Lower leg skin (tissue), 3 donors: ENCODE measurements at regions not wholly inside any gene's neighbourhood (a gene's known extent, or its start where the extent isn't known, plus 50 kb on each side); places are given as distances from the start of the nearest gene placed in this dataset.

Experiments used
- POLR2A ChIP-seq, 2 donors: fragments of 450-650 bp; IDR thresholded peaks; one replicate each; pipeline ENCODE4 v1.6.1; 2016 to 2017; ENCODE audit warnings: antibody characterized with exemption in 2 of 2, mild to moderate bottlenecking in 1 of 2, moderate library complexity in 1 of 2
- TF ChIP-seq, protein P1 (sequence below), 3 donors: fragments of 450-650 bp; IDR thresholded peaks; one replicate each; pipeline ENCODE4 v1.5.1; 2016; ENCODE audit warnings: antibody characterized with exemption in 3 of 3, mild to moderate bottlenecking in 3 of 3, moderate library complexity in 2 of 3

DNA sequence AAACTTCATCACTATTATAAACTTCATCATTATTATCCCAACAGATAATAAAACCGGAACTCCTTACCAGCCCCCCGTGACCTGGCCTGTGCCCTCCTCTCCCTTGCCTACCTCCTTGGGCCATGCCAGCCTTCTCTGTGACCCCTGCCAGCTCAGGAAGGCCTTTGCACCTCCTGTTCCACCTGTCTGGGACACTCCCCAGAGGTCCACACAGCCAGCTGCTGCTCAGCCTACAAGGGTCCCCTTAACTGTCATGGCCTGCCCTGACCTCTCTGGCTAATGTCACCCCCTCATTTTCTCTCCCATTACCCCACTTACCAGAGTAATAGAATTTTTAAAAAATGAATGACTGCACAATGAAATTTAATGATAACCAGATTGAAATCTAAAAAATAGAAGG is 121.0 kb downstream of the NCOR2 start:
- no peak for TF ChIP-seq POLR2A (IDR thresholded peaks at IDR 0.05)
- TF ChIP-seq, protein P1, sequence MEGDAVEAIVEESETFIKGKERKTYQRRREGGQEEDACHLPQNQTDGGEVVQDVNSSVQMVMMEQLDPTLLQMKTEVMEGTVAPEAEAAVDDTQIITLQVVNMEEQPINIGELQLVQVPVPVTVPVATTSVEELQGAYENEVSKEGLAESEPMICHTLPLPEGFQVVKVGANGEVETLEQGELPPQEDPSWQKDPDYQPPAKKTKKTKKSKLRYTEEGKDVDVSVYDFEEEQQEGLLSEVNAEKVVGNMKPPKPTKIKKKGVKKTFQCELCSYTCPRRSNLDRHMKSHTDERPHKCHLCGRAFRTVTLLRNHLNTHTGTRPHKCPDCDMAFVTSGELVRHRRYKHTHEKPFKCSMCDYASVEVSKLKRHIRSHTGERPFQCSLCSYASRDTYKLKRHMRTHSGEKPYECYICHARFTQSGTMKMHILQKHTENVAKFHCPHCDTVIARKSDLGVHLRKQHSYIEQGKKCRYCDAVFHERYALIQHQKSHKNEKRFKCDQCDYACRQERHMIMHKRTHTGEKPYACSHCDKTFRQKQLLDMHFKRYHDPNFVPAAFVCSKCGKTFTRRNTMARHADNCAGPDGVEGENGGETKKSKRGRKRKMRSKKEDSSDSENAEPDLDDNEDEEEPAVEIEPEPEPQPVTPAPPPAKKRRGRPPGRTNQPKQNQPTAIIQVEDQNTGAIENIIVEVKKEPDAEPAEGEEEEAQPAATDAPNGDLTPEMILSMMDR (IDR thresholded peaks at IDR 0.05) = no peak
